ENCODE measurements at regions not wholly inside any gene's neighbourhood (a gene's known extent, or its start where the extent isn't known, plus 50 kb on each side); places are given as distances from the start of the nearest gene placed in this dataset.

GRCh38 chr14:55760789-55761566 lies 181.0 kb downstream of the KTN1 start:
- H2AK9ac ChIP-seq (replicated peaks; ENCODE audit: low read depth, low read length, poor library complexity): no peak overlapping the region
- TF ChIP-seq MAZ (IDR thresholded peaks at IDR 0.05; ENCODE audit: borderline replicate concordance, low read depth, low read length) (no peak), RCOR1 (IDR thresholded peaks at IDR 0.05; ENCODE audit: insufficient replicate concordance, low read length) (no peak), RFX5 (IDR thresholded peaks at IDR 0.05; ENCODE audit: low read depth, low read length) (no peak), FOS (IDR thresholded peaks at IDR 0.05; ENCODE audit: low read depth, low read length) (no peak), POLR2A (IDR thresholded peaks at IDR 0.05; ENCODE audit: low read depth, low read length) (no peak), RAD21 (IDR thresholded peaks at IDR 0.05; ENCODE audit: low read length) (no peak), USF2 (IDR thresholded peaks at IDR 0.05; ENCODE audit: low read depth, low read length) (no peak), NFE2L2 (IDR thresholded peaks at IDR 0.05; ENCODE audit: low read depth, low read length) (no peak), SMC3 (IDR thresholded peaks at IDR 0.05; ENCODE audit: low read depth, low read length) (no peak), MXI1 (IDR thresholded peaks at IDR 0.05; ENCODE audit: borderline replicate concordance, low read depth, low read length) (no peak), BHLHE40 (IDR thresholded peaks at IDR 0.05; ENCODE audit: low read depth, low read length) (no peak), CEBPB (IDR thresholded peaks at IDR 0.05; ENCODE audit: low read depth, low read length) (no peak), MAFK (IDR thresholded peaks at IDR 0.05; ENCODE audit: low read depth, low read length) (no peak)
- TF ChIP-seq, protein P1, sequence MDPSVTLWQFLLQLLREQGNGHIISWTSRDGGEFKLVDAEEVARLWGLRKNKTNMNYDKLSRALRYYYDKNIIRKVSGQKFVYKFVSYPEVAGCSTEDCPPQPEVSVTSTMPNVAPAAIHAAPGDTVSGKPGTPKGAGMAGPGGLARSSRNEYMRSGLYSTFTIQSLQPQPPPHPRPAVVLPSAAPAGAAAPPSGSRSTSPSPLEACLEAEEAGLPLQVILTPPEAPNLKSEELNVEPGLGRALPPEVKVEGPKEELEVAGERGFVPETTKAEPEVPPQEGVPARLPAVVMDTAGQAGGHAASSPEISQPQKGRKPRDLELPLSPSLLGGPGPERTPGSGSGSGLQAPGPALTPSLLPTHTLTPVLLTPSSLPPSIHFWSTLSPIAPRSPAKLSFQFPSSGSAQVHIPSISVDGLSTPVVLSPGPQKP (IDR thresholded peaks at IDR 0.05; ENCODE audit: borderline replicate concordance, low read depth, low read length): no peak
- TF ChIP-seq, protein P2, sequence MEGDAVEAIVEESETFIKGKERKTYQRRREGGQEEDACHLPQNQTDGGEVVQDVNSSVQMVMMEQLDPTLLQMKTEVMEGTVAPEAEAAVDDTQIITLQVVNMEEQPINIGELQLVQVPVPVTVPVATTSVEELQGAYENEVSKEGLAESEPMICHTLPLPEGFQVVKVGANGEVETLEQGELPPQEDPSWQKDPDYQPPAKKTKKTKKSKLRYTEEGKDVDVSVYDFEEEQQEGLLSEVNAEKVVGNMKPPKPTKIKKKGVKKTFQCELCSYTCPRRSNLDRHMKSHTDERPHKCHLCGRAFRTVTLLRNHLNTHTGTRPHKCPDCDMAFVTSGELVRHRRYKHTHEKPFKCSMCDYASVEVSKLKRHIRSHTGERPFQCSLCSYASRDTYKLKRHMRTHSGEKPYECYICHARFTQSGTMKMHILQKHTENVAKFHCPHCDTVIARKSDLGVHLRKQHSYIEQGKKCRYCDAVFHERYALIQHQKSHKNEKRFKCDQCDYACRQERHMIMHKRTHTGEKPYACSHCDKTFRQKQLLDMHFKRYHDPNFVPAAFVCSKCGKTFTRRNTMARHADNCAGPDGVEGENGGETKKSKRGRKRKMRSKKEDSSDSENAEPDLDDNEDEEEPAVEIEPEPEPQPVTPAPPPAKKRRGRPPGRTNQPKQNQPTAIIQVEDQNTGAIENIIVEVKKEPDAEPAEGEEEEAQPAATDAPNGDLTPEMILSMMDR (conservative IDR thresholded peaks at IDR 0.05; ENCODE audit: low read depth, low read length): no peak
- dilution Hi-C loops (cut with HindIII; ENCODE audit: low sequenced_read_pairs, unreplicated experiment): no loop called here
- ChIA-PET CTCF (interaction anchor here (0.9 kb wide), 1 partner anchor 28 kb away, joined by 3 read pairs; no protein-coding TSS in a partner anchor), POLR2A (ENCODE audit: unreplicated experiment) (no interaction called here)
- intact Hi-C loops (cut with micrococcal nuclease): no loop called here
- no peaks in the 10 kb centered on the region for H3K36me3 ChIP-seq (ENCODE audit: control insufficient read depth, insufficient read depth, low read length)
- H3K9ac ChIP-seq (ENCODE audit: low read depth, low read length): no peak overlapping the region
- ATAC-seq (ENCODE audit: low read depth) (no peak), DNase-seq (no peak)
- no peak overlapping the region for H3K18ac ChIP-seq (ENCODE audit: low read depth, low read length)
- 86% methylated on average over 9 of the region's 14 CpGs; no CpG with 5 or more reads in 1 of the 2 experiments for WGBS, 2 experiments (ENCODE audit: extremely low coverage in 2 of 2, insufficient read length in 1 of 2)
- no peaks in the 10 kb centered on the region for H3K4me1 ChIP-seq (ENCODE audit: control insufficient read depth, insufficient read depth, low read length)
- no peak overlapping the region for H3K27ac ChIP-seq (ENCODE audit: insufficient read depth, low read length)
- no peak overlapping the region for H4K8ac ChIP-seq (ENCODE audit: low read depth in 2 of 2, low read length in 2 of 2)
- H2BK15ac ChIP-seq (ENCODE audit: low read depth, low read length): no peak overlapping the region
- in situ Hi-C loops (cut with MboI; ENCODE audit: low sequenced_read_pairs): no loop called here
- no peak overlapping the region for H3K14ac ChIP-seq (replicated peaks; ENCODE audit: low read depth, low read length)
- no peak overlapping the region for H2BK120ac ChIP-seq (ENCODE audit: low read depth, low read length)
- no peak overlapping the region for H4K5ac ChIP-seq (ENCODE audit: low read depth, low read length)
- H2BK20ac ChIP-seq (ENCODE audit: low read depth, low read length): no peak overlapping the region
- H3K23ac ChIP-seq (ENCODE audit: low read depth, low read length): no peak overlapping the region
- no peak overlapping the region for H2AK5ac ChIP-seq (ENCODE audit: low read depth, low read length)
- H3K27me3 ChIP-seq (ENCODE audit: control insufficient read depth, insufficient read depth, low read length): peaks cover 10% of the 10 kb centered on the region
- H3K56ac ChIP-seq (ENCODE audit: extremely low read depth, insufficient read depth, low read length): no peak overlapping the region
- no TSS peak for BruUV-seq (replicated peaks)
- H2BK5ac ChIP-seq (ENCODE audit: low read depth, low read length, poor library complexity, severe bottlenecking): no peak overlapping the region
- no peaks in the 10 kb centered on the region for H4K20me1 ChIP-seq (ENCODE audit: insufficient read depth, low read length)
- H3K4ac ChIP-seq (ENCODE audit: low read depth, low read length): no peak overlapping the region
- H3K4me3 ChIP-seq (ENCODE audit: insufficient read depth, low read depth, low read length): no peak overlapping the region
- no peak overlapping the region for H4K91ac ChIP-seq (ENCODE audit: insufficient read depth, low read depth, low read length)
- H3K79me1 ChIP-seq (ENCODE audit: low read depth in 1 of 2, low read length in 2 of 2): no peaks in the 10 kb centered on the region
- H3K4me2 ChIP-seq (ENCODE audit: low read depth, low read length): no peak overlapping the region
- no peaks in the 10 kb centered on the region for H3K9me1 ChIP-seq (ENCODE audit: insufficient read depth, low read length)
- no peaks in the 10 kb centered on the region for H3K9me3 ChIP-seq (ENCODE audit: control insufficient read depth, insufficient read depth, low read length)
- H2AFZ ChIP-seq (replicated peaks; ENCODE audit: low read length, poor library complexity): no peak overlapping the region
